Esophagus mucosa (tissue), 1 donor: ENCODE measurements at regions not wholly inside any gene's neighbourhood (a gene's known extent, or its start where the extent isn't known, plus 50 kb on each side); places are given as distances from the start of the nearest gene placed in this dataset.
"Not testable (repeated sequence)": the region's sequence is repeated elsewhere in the genome, so short reads cannot be mapped to it uniquely, and the experiment has no call there.

Source experiments
- ATAC-seq: fragments of 200-7000 bp; cut with Tn5 transposase; one replicate; pipeline ENCODE4 v1.9.1; 2020
- donor health status: DM: yes; HTN: yes; CAD: no.

DNA sequence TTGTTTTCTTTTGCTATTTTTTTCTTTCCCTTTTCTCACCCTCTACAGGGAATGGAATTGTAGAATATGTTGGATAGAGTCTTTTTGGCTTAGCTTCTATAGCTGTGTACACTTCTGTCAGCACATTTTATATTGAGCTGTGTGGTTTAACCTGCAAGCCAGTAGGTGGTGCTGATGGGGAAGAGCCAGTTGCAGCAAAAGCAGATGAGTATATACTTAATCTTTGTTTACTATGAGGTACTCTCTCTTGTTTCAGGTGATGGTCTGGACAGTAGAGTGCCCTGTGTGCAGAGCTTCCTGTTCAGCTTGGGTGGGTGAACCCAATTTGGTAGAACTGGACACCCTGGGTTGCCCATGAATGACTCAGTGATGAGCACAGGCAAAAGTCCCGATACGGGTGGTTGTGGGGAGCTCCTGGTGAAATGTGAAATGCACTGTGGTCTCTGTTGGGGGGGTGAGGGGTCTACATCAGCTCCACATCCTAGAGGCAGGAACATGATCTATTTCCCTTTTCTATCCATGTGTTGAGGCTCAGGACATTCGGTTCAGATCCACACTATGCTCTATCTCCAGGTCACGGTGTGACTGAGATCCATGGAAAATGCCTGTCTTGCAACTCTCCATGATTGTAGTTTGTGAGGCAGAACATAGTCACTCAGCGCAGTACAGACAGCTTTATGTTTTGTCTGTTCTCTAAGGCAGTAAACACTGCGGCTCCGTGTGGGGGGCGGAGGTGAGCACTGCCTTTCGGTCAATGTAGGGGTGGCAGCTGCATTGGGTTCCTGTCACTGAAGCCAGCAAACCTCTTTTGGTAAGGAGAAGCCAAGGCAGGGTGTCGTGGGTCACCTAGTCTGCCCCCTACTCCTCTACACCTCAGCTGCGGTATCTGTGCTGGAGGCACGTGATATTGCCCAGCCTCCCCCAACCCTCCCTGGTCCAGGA, 353.2 kb downstream of the PRR16 start:
- ATAC-seq: no peak

GRCh38 chr5:120818128-120818527, 354.0 kb downstream of the PRR16 start:
- ATAC-seq: no peak

- ATAC-seq: no peak
Observed at GRCh38 chr5:120823328-120823727, 359.2 kb downstream of the PRR16 start.

DNA sequence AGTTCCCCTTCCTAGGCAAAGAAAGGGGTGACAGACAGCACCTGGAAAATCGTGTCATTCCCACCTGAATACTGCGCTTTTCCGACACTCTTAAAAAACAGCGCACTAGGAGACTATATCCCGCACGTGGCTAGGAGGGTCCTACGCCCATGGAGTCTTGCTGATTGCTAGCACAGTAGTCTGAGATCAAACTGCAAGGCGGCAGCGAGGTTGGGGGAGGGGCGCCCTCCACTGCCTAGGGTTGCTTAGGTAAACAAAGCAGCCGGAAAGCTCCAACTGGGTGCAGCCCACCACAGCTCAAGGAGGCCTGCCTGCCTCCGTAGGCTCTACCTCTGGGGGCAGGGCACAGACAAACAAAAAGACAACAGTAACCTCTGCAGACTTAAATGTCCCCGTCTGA, 367.5 kb downstream of the PRR16 start:
- not testable (repeated sequence) for ATAC-seq

GRCh38 chr5:120841830-120842229, 377.7 kb downstream of the PRR16 start:
- ATAC-seq: no peak

DNA sequence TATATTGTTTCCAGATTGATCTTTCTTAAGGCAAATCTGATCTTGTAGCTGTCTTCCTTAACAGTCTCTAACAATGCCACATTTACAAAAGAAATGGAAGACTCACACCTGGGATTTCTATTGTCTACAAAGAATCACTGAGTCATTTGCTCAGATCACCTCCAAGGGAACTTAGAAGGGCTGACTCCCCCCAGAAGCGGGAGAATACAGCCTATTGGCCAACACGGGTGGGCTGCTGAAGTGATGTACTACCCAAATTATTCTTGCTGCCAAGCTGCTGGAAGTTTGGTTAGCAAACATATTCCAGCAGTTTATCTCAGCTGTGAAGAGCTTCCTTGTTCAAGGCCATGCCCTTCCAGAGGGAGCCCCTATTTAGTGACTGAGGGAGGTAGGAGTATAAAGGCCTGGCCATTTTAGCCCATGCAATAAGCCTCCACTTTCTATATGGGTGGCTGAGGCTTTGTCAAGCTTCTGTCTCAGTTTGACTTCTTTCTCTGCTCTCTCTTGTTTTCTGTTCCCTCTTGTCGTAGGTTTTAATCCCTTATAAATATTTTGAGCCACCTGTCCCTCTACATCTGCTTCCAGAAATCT, 379.4 kb downstream of the PRR16 start:
- no peak for ATAC-seq

GRCh38 chr5:120848883-120849282, 384.8 kb downstream of the PRR16 start:
- ATAC-seq: no peak

DNA sequence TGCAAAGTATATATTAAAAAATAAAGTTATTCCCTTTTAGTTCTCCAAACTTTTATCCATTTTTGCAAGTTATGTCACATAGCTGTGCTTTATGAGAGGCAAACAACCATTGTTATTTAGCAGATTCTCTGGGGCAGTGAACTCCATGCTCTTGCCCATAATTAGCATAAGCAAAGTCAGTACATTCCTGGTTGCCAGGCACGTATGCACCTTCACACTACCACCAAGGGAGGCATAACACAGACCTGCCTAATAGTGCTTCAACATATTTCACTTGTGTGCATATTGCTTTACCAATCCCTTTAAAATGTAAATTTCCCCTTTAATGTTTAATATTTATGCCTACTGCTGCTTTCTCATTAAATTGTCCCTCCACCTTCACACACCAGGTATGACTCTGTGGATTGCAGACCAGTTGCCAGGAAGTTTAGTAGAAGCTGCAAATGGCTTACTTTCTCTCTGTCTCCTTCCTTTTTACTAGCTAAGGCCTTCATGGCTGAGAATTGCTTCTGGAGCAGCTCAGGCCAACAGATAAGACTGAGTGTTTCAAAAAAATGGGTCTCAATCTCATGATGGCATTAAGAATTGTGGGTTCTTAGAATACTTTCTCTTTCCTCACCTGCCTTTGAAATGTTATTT, 388.2 kb downstream of the PRR16 start:
- ATAC-seq: no peak

GRCh38 chr5:120866997-120867396, 402.9 kb downstream of the PRR16 start:
- no peak for ATAC-seq

- ATAC-seq: no peak
Observed at GRCh38 chr5:120869831-120870230, 405.7 kb downstream of the PRR16 start.

- no peak for ATAC-seq
Observed at GRCh38 chr5:120872297-120872696, 408.2 kb downstream of the PRR16 start.

- ATAC-seq: no peak
Observed at GRCh38 chr5:120873083-120873482, 409.0 kb downstream of the PRR16 start.

- no peak for ATAC-seq
Observed at GRCh38 chr5:120874081-120874862, 410.2 kb downstream of the PRR16 start.

DNA sequence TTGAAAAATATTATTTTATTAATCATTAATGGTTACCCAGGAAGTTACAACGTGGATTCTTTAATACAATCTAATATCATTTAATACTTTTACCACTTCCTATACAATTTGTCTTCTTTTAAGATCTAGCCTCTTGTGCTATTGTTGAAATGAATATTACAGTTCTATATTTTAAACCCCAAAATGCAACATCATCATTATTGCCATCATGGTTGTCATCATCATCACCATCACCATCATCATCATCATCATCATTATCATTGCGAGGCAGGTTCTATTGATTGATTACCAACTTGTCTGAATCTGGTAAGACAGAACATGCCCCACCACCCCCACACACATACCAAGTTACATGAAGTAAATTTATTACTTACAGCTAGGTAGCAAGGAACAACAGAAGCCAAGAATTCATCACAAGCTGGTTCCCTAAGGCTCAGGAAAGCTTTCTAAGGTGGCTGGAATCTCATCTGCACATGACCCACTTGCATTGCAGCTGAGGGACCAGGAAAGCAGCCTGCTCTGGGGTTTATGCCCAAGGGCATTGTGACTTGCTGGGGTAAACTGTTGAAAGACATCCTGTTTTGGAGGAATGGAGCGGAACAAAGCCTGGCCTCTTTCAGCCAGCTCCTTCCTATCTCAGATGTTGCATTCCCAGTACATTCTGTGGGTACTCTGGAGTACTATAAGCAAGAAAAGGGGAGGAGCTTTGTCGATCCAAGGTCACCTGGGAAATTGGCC, 418.1 kb downstream of the PRR16 start:
- no peak for ATAC-seq

GRCh38 chr5:120886351-120886860, 422.3 kb downstream of the PRR16 start:
- no peak for ATAC-seq

DNA sequence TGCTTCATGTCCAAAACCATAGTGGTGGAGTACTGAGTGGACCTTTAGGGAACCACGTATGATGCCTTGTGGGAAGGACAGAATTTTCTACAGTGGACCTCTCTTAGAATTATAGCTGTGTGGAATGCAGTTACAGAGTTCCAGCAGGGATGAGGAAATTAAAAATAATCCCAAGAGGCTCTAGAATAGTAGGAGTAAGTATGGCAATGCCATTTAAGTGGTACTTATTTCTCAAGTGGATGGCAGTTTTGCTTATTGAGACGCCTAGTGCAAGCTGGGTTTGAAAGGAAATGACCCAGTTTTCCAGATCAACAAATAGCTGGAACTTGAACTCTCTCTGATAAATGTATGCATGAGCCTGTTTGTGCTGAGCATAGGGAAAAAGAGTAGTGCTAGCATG, 431.6 kb downstream of the PRR16 start:
- ATAC-seq: no peak

GRCh38 chr5:120901199-120901598, 437.1 kb downstream of the PRR16 start:
- peak; percentile 59 for ATAC-seq

GRCh38 chr5:120907953-120908352, 443.9 kb downstream of the PRR16 start:
- no peak for ATAC-seq

DNA sequence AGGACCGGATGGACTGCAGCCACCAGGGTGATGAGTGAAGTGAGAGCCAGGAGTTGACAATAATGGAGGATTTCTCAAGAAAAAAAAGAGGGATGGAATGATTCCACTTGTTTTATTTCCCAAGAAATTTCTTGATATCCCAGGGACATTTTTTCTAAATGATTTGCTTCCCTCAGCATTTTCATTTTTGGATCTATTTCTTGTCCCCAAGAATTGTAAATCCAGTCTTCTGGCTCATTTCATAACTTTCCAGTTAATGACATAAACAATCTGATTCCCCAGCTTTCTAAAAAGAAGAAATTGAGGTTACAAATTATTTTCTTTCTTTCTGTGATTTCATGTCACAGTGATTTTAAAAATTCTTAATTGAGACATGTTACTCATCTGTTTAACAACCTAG, 446.5 kb downstream of the PRR16 start:
- ATAC-seq: no peak

DNA sequence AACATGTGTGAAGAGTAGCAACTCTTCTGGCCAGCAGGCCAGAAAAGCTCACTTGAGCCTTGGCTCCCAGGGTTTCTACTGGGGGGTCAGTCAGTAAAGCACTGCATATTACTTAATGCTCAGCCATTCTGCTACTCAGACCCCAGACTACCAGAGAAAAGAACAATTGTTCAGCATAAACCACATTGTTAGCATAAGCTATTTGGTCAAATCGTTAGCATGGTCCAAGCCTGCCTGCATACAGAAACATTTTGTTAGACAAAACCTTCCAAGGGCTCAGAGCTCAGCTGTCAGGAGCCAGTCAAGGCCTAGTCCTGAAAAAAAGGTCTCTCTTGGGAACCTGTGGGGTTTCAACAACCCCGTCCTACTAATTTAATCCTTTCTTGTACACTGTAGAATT, 449.3 kb downstream of the PRR16 start:
- ATAC-seq: no peak

GRCh38 chr5:120917214-120917758, 453.2 kb downstream of the PRR16 start:
- no peak for ATAC-seq

GRCh38 chr5:120919017-120919416, 454.9 kb downstream of the PRR16 start:
- no peak for ATAC-seq
